Panc1 (cell line): ENCODE measurements at regions not wholly inside any gene's neighbourhood (a gene's known extent, or its start where the extent isn't known, plus 50 kb on each side); places are given as distances from the start of the nearest gene placed in this dataset.

Experiments used
- ATAC-seq: fragments of 200-7000 bp; cut with Tn5 transposase; 2 replicates; pipeline ENCODE4 v1.9.1; 2020; ENCODE audit warnings: mild to moderate bottlenecking, moderate library complexity
- BruUV-seq: library from RNA; stranded (reverse); fragments of 400-500 nt; replicated peaks from 2 replicates; lab custom pipeline; 2021; lab: Mats Ljungman, UMichigan
- CTCF ChIA-PET: fragments of 300-600 bp; sonication (Branson Sonifier 250); formaldehyde crosslinking; loops from one replicate; lab custom pipeline; 2022; ENCODE audit warnings: antibody characterized with exemption; lab: Charles Lee
- POLR2A ChIA-PET: fragments of 300-600 bp; sonication (Branson Sonifier 250); formaldehyde crosslinking; loops from one replicate; lab custom pipeline; 2022; ENCODE audit warnings: antibody characterized with exemption; lab: Charles Lee
- DNase-seq: peaks from one replicate; pipeline ENCODE4 v3.0.0-alpha.2; 2010; ENCODE audit warnings: low read depth, low spot score
- H3K27ac ChIP-seq: 2 replicates; pipeline ENCODE4 v1.5.1; 2011; ENCODE audit warnings: mild to moderate bottlenecking, low read length, inconsistent platforms
- H3K27me3 ChIP-seq: fragments of 200-500 bp; sonication (Bioruptor generic); 2 replicates; pipeline ENCODE4 v1.6.0; 2014; ENCODE audit warnings: low read length, inconsistent platforms; ENCODE audit not compliant: control insufficient read depth, insufficient read depth
- H3K36me3 ChIP-seq: fragments of 200-500 bp; sonication (Bioruptor generic); 2 replicates; pipeline ENCODE4 v1.5.1; 2014; ENCODE audit warnings: inconsistent platforms, mild to moderate bottlenecking, low read length, moderate library complexity; ENCODE audit not compliant: control insufficient read depth, insufficient read depth
- H3K4me1 ChIP-seq: 2 replicates; pipeline ENCODE4 v1.5.1; 2011; ENCODE audit warnings: inconsistent platforms, mild to moderate bottlenecking, low read length, moderate library complexity; ENCODE audit not compliant: control insufficient read depth, insufficient read depth
- H3K4me3 ChIP-seq, 2 experiments: 2 replicates each; pipeline ENCODE4 v1.5.1; 2011 to 2012; ENCODE audit warnings: low read depth in 2 of 2, low read length in 2 of 2, mild to moderate bottlenecking in 2 of 2, inconsistent platforms in 1 of 2, moderate library complexity in 1 of 2
- H3K9me3 ChIP-seq: fragments of 200-500 bp; sonication (Bioruptor generic); 2 replicates; pipeline ENCODE4 v1.5.1; 2014; ENCODE audit warnings: low read depth, mild to moderate bottlenecking, inconsistent platforms, low read length, moderate library complexity; ENCODE audit not compliant: control insufficient read depth, insufficient read depth
- CTCF ChIP-seq: fragments of 450-650 bp; IDR thresholded peaks from 2 replicates; pipeline ENCODE4 v1.5.1; 2017; ENCODE audit warnings: mild to moderate bottlenecking
- POLR2AphosphoS5 ChIP-seq: IDR thresholded peaks from 2 replicates; pipeline ENCODE4 v1.6.1; 2012; ENCODE audit warnings: mild to moderate bottlenecking, low read depth, low read length, moderate library complexity
- SIN3A ChIP-seq: IDR thresholded peaks from 2 replicates; pipeline ENCODE4 v1.6.1; 2012; ENCODE audit warnings: low read depth, mild to moderate bottlenecking, low read length, moderate library complexity, borderline replicate concordance; ENCODE audit not compliant: insufficient read depth
- TCF7L2 ChIP-seq: IDR thresholded peaks from 2 replicates; pipeline ENCODE4 v1.6.1; 2011; ENCODE audit warnings: mild to moderate bottlenecking, low read depth, low read length, inconsistent platforms
- in situ Hi-C: cut with HindIII; loops from 2 replicates; pipeline ENCODE4 v1.10.0; 2016; ENCODE audit warnings: low sequenced_read_pairs, low pct_unique_long_range_greater_than_20kb
- intact Hi-C: fragments of 100-400 bp; cut with micrococcal nuclease; formaldehyde crosslinking; loops from one replicate; pipeline ENCODE4 v1.10.0; 2022; ENCODE audit not compliant: unreplicated experiment
- TF ChIP-seq, protein P1 (sequence below), 2 experiments: IDR thresholded peaks; 2 replicates each; pipeline ENCODE4 v1.6.1; 2011 to 2012; ENCODE audit warnings: low read depth in 2 of 2, control low read depth in 1 of 2, low read length in 1 of 2, mild to moderate bottlenecking in 1 of 2, moderate library complexity in 1 of 2; ENCODE audit not compliant: insufficient read depth in 1 of 2

GRCh38 chr18:41569867-41570266, 385.2 kb upstream of the PIK3C3 start:
- H3K27ac ChIP-seq = no peak overlapping the region
- no peaks in the 10 kb centered on the region for H3K4me1 ChIP-seq
- TF ChIP-seq TCF7L2 (no peak), SIN3A (no peak), CTCF (no peak), POLR2AphosphoS5 (no peak)
- TF ChIP-seq, protein P1, sequence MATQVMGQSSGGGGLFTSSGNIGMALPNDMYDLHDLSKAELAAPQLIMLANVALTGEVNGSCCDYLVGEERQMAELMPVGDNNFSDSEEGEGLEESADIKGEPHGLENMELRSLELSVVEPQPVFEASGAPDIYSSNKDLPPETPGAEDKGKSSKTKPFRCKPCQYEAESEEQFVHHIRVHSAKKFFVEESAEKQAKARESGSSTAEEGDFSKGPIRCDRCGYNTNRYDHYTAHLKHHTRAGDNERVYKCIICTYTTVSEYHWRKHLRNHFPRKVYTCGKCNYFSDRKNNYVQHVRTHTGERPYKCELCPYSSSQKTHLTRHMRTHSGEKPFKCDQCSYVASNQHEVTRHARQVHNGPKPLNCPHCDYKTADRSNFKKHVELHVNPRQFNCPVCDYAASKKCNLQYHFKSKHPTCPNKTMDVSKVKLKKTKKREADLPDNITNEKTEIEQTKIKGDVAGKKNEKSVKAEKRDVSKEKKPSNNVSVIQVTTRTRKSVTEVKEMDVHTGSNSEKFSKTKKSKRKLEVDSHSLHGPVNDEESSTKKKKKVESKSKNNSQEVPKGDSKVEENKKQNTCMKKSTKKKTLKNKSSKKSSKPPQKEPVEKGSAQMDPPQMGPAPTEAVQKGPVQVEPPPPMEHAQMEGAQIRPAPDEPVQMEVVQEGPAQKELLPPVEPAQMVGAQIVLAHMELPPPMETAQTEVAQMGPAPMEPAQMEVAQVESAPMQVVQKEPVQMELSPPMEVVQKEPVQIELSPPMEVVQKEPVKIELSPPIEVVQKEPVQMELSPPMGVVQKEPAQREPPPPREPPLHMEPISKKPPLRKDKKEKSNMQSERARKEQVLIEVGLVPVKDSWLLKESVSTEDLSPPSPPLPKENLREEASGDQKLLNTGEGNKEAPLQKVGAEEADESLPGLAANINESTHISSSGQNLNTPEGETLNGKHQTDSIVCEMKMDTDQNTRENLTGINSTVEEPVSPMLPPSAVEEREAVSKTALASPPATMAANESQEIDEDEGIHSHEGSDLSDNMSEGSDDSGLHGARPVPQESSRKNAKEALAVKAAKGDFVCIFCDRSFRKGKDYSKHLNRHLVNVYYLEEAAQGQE (IDR thresholded peaks at IDR 0.05; ENCODE audit: insufficient read depth in 1 of 2, low read depth in 2 of 2, low read length in 1 of 2) = no peak
- H3K27me3 ChIP-seq = no peaks in the 10 kb centered on the region
- POLR2A ChIA-PET = no interaction called here
- BruUV-seq = no TSS peak
- CTCF ChIA-PET = no interaction called here
- H3K36me3 ChIP-seq = no peaks in the 10 kb centered on the region
- intact Hi-C loops (no loop called here), in situ Hi-C loops (no loop called here)
- no peaks in the 10 kb centered on the region for H3K9me3 ChIP-seq
- no peak overlapping the region for H3K4me3 ChIP-seq
- ATAC-seq (no peak), DNase-seq (no peak)

- intact Hi-C loops = no loop called here
- no peaks in the 10 kb centered on the region for H3K9me3 ChIP-seq
- H3K4me3 ChIP-seq = no peak overlapping the region
- in situ Hi-C loops = no loop called here
- TF ChIP-seq CTCF = no peak
- no peak for TF ChIP-seq TCF7L2
- TF ChIP-seq, protein P1 (IDR thresholded peaks at IDR 0.05; ENCODE audit: insufficient read depth in 1 of 2, low read depth in 2 of 2, low read length in 1 of 2) = no peak
- TF ChIP-seq POLR2AphosphoS5 = no peak
- TF ChIP-seq SIN3A = no peak
- BruUV-seq = no TSS peak
- no peaks in the 10 kb centered on the region for H3K27me3 ChIP-seq
- ATAC-seq = no peak
- DNase-seq = no peak
- no peaks in the 10 kb centered on the region for H3K36me3 ChIP-seq
- CTCF ChIA-PET = interaction anchor here (0.5 kb wide), 1 partner anchor 91 kb away, joined by 3 read pairs; no protein-coding TSS in a partner anchor
- H3K27ac ChIP-seq = no peak overlapping the region
- H3K4me1 ChIP-seq = no peaks in the 10 kb centered on the region
- POLR2A ChIA-PET = no interaction called here
Observed at GRCh38 chr18:41561961-41562360, 393.1 kb upstream of the PIK3C3 start.
